SK-N-SH (cell line): ENCODE measurements at regions not wholly inside any gene's neighbourhood (a gene's known extent, or its start where the extent isn't known, plus 50 kb on each side); places are given as distances from the start of the nearest gene placed in this dataset.

Experiments
- CTCF ChIP-seq: fragments of 200-600 bp; sonication (generic); IDR thresholded peaks from 2 replicates; pipeline ENCODE4 v1.6.1; 2017; ENCODE audit warnings: antibody characterized with exemption, mild to moderate bottlenecking, moderate library complexity
- NRF1 ChIP-seq: IDR thresholded peaks from 2 replicates; pipeline ENCODE4 v1.6.1; 2012; ENCODE audit warnings: low read depth, mild to moderate bottlenecking, low read length
- RXRA ChIP-seq: IDR thresholded peaks from 2 replicates; pipeline ENCODE4 v1.4.0; 2012; ENCODE audit warnings: low read depth, mild to moderate bottlenecking, borderline replicate concordance
- USF2 ChIP-seq: fragments of 150-350 bp; IDR thresholded peaks from 2 replicates; pipeline ENCODE4 v1.6.1; 2017; ENCODE audit warnings: antibody characterized with exemption, low read length, low read depth, borderline replicate concordance
- ZBTB33 ChIP-seq: IDR thresholded peaks from 2 replicates; pipeline ENCODE4 v1.4.0; 2012; ENCODE audit warnings: low read depth, borderline replicate concordance

- TF ChIP-seq USF2: no peak
- TF ChIP-seq CTCF: no peak
- TF ChIP-seq ZBTB33: no peak
- no peak for TF ChIP-seq RXRA
- no peak for TF ChIP-seq NRF1
Measured at GRCh38 chr3:34890247-34890646, 749.1 kb upstream of the ARPP21 start.
